Hematopoietic multipotent progenitor cell treated with erythropoietin and hydrocortisone succinate and interleukin-3 and kit ligand, for 6 days (in vitro differentiated cells): ENCODE measurements at regions not wholly inside any gene's neighbourhood (a gene's known extent, or its start where the extent isn't known, plus 50 kb on each side); places are given as distances from the start of the nearest gene placed in this dataset.
"Not testable (repeated sequence)": the region's sequence is repeated elsewhere in the genome, so short reads cannot be mapped to it uniquely, and the experiment has no call there.

Source experiments
- DNase-seq: peaks from one replicate; pipeline ENCODE4 v3.0.0-alpha.2; 2015

GRCh38 chr7:125218076-125218475 lies 288.5 kb upstream of the POT1 start:
- no peak for DNase-seq

- DNase-seq, result no peak
These were observed 271.4 kb upstream of the POT1 start for GRCh38 chr7:125201002-125201401.

- DNase-seq, result no peak
These were observed 268.2 kb upstream of the POT1 start for GRCh38 chr7:125197731-125198393.

GRCh38 chr7:125195156-125195555 lies 265.5 kb upstream of the POT1 start:
- DNase-seq, result no peak

- DNase-seq, result no peak
These were observed 263.6 kb upstream of the POT1 start for GRCh38 chr7:125193263-125193662.

- DNase-seq, result no peak
These were observed 255.2 kb upstream of the POT1 start for GRCh38 chr7:125184801-125185200.

GRCh38 chr7:125181569-125182267 lies 252.1 kb upstream of the POT1 start:
- not testable (repeated sequence) for DNase-seq

- DNase-seq, result no peak
These were observed 243.9 kb upstream of the POT1 start for GRCh38 chr7:125173571-125173970.

- no peak for DNase-seq
These were observed 239.5 kb upstream of the POT1 start for GRCh38 chr7:125169088-125169487.

GRCh38 chr7:125154930-125155329 lies 225.3 kb upstream of the POT1 start:
- no peak for DNase-seq

- no peak for DNase-seq
These were observed 219.5 kb upstream of the POT1 start for GRCh38 chr7:125149151-125149550.

GRCh38 chr7:125147047-125147446 lies 217.4 kb upstream of the POT1 start:
- DNase-seq, result no peak

- DNase-seq, result no peak
These were observed 207.3 kb upstream of the POT1 start for GRCh38 chr7:125136755-125137532.

GRCh38 chr7:125136341-125136740 lies 206.7 kb upstream of the POT1 start:
- DNase-seq, result no peak

- no peak for DNase-seq
These were observed 200.5 kb upstream of the POT1 start for GRCh38 chr7:125130173-125130572.

- DNase-seq, result no peak
These were observed 197.7 kb upstream of the POT1 start for GRCh38 chr7:125127304-125127703.

GRCh38 chr7:125126376-125126775 lies 196.8 kb upstream of the POT1 start:
- DNase-seq, result no peak

GRCh38 chr7:125125315-125125714 lies 195.7 kb upstream of the POT1 start:
- DNase-seq, result no peak

- no peak for DNase-seq
These were observed 192.5 kb upstream of the POT1 start for GRCh38 chr7:125122173-125122572.

GRCh38 chr7:125119559-125120115 lies 190.0 kb upstream of the POT1 start:
- DNase-seq, result no peak

- DNase-seq, result no peak
These were observed 188.8 kb upstream of the POT1 start for GRCh38 chr7:125118444-125118843.

GRCh38 chr7:125112850-125113249 lies 183.2 kb upstream of the POT1 start:
- no peak for DNase-seq

- DNase-seq, result no peak
These were observed 169.9 kb upstream of the POT1 start for GRCh38 chr7:125099519-125099918.
